ENCODE measurements at regions not wholly inside any gene's neighbourhood (a gene's known extent, or its start where the extent isn't known, plus 50 kb on each side); places are given as distances from the start of the nearest gene placed in this dataset.

- no peak for TF ChIP-seq TAF1 (IDR thresholded peaks at IDR 0.05; ENCODE audit: low read depth, low read length)
- TF ChIP-seq TEAD4 (IDR thresholded peaks at IDR 0.05; ENCODE audit: low read depth, low read length) = no peak
- no peak for TF ChIP-seq CTCF (IDR thresholded peaks at IDR 0.05; ENCODE audit: control extremely low read depth in 1 of 3, insufficient read depth in 1 of 3, low read depth in 1 of 3, low read length in 3 of 3)
- no peak for TF ChIP-seq JUND (IDR thresholded peaks at IDR 0.05; ENCODE audit: low read length)
- TF ChIP-seq POLR2A (IDR thresholded peaks at IDR 0.05; ENCODE audit: control extremely low read depth in 1 of 2, low read depth in 2 of 2, low read length in 2 of 2) = no peak
- no peak for TF ChIP-seq EGR1 (IDR thresholded peaks at IDR 0.05; ENCODE audit: borderline replicate concordance, low read depth, low read length)
- no peak for TF ChIP-seq NANOG (IDR thresholded peaks at IDR 0.05; ENCODE audit: insufficient read depth, low read depth, low read length, poor library complexity, severe bottlenecking)
- no peak for TF ChIP-seq POLR2AphosphoS5 (IDR thresholded peaks at IDR 0.05; ENCODE audit: low read depth, low read length)
- no peak for TF ChIP-seq ATF2 (IDR thresholded peaks at IDR 0.05; ENCODE audit: low read length)
- TF ChIP-seq SIN3A (conservative IDR thresholded peaks at IDR 0.05 in 1 of 2, IDR thresholded peaks at IDR 0.05 in 1 of 2; ENCODE audit: low read depth in 1 of 2, low read length in 2 of 2) = no peak
- no peak for TF ChIP-seq EP300 (IDR thresholded peaks at IDR 0.05; ENCODE audit: borderline replicate concordance in 1 of 2, low read depth in 2 of 2, low read length in 2 of 2)
- TF ChIP-seq CHD2 (IDR thresholded peaks at IDR 0.05; ENCODE audit: low read length) = no peak
- no peak for TF ChIP-seq SUZ12 (IDR thresholded peaks at IDR 0.05; ENCODE audit: low read length)
These were observed 99.1 kb downstream of the MAF start for GRCh38 chr16:79501446-79501845.

All from H1 (cell line).